ENCODE measurements at regions not wholly inside any gene's neighbourhood (a gene's known extent, or its start where the extent isn't known, plus 50 kb on each side); places are given as distances from the start of the nearest gene placed in this dataset.

- no peak for DNase-seq
These were observed 69.6 kb upstream of the GGTA1 start for GRCh38 chr9:121569266-121569648.

GRCh38 chr9:121572581-121572980 lies 72.9 kb upstream of the GGTA1 start:
- no peak for DNase-seq

GRCh38 chr9:121573717-121574485 lies 74.3 kb upstream of the GGTA1 start:
- no peak for DNase-seq

GRCh38 chr9:121574774-121575519 lies 75.3 kb upstream of the GGTA1 start:
- DNase-seq, result no peak

- no peak for DNase-seq
These were observed 75.0 kb upstream of the DAB2IP start for GRCh38 chr9:121576281-121577075.

- DNase-seq, result no peak
These were observed 74.3 kb upstream of the DAB2IP start for GRCh38 chr9:121577166-121577565.

GRCh38 chr9:121577572-121577971 lies 73.9 kb upstream of the DAB2IP start:
- DNase-seq, result no peak

GRCh38 chr9:121581786-121582600 lies 69.4 kb upstream of the DAB2IP start:
- DNase-seq, result no peak

- no peak for DNase-seq
These were observed 68.8 kb upstream of the DAB2IP start for GRCh38 chr9:121582641-121583040.

GRCh38 chr9:121584421-121584820 lies 67.0 kb upstream of the DAB2IP start:
- DNase-seq, result no peak

- no peak for DNase-seq
These were observed 63.6 kb upstream of the DAB2IP start for GRCh38 chr9:121587863-121588262.

- no peak for DNase-seq
These were observed 61.4 kb upstream of the DAB2IP start for GRCh38 chr9:121589986-121590385.

- DNase-seq, result no peak
These were observed 59.2 kb upstream of the DAB2IP start for GRCh38 chr9:121592265-121592664.

- DNase-seq, result no peak
These were observed 58.4 kb upstream of the DAB2IP start for GRCh38 chr9:121593066-121593465.

GRCh38 chr9:121596515-121596914 lies 54.9 kb upstream of the DAB2IP start:
- no peak for DNase-seq

GRCh38 chr9:121597698-121598166 lies 53.7 kb upstream of the DAB2IP start:
- no peak for DNase-seq

GRCh38 chr9:121598167-121598964 lies 53.1 kb upstream of the DAB2IP start:
- DNase-seq, result no peak

- no peak for DNase-seq
These were observed 52.2 kb upstream of the DAB2IP start for GRCh38 chr9:121598965-121599871.

- DNase-seq, result no peak
These were observed 51.4 kb upstream of the DAB2IP start for GRCh38 chr9:121599872-121600585.

- no peak for DNase-seq
These were observed 50.2 kb upstream of the DAB2IP start for GRCh38 chr9:121601194-121601593.
